ENCODE measurements at regions not wholly inside any gene's neighbourhood (a gene's known extent, or its start where the extent isn't known, plus 50 kb on each side); places are given as distances from the start of the nearest gene placed in this dataset.

DNA sequence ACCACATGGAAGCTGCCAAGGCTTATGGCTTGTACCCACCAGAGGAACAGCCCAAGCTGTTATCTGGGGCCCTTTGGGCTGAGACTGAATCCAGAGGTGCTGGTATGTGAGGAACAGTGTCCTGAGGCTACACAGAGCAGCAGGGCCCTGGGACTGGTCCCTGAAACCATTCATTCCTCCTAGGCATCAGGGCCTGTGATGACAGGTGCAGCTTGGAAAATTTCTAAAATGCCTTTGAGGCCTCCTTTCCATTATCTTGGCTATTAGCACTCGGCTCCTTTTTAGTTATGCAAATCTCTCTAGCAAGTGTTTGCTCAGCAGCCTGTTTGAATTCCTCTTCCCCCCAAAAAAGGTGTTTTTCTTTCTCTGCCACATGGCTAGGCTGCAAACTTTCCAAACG is 1151.7 kb upstream of the LRRN3 start:
- no peaks in the 10 kb centered on the region for H3K9me3 ChIP-seq
- H3K27me3 ChIP-seq: no peaks in the 10 kb centered on the region
- H3K27ac ChIP-seq: no peak overlapping the region
- no peaks in the 10 kb centered on the region for H3K36me3 ChIP-seq
- no peak for DNase-seq
- TF ChIP-seq, protein P1, sequence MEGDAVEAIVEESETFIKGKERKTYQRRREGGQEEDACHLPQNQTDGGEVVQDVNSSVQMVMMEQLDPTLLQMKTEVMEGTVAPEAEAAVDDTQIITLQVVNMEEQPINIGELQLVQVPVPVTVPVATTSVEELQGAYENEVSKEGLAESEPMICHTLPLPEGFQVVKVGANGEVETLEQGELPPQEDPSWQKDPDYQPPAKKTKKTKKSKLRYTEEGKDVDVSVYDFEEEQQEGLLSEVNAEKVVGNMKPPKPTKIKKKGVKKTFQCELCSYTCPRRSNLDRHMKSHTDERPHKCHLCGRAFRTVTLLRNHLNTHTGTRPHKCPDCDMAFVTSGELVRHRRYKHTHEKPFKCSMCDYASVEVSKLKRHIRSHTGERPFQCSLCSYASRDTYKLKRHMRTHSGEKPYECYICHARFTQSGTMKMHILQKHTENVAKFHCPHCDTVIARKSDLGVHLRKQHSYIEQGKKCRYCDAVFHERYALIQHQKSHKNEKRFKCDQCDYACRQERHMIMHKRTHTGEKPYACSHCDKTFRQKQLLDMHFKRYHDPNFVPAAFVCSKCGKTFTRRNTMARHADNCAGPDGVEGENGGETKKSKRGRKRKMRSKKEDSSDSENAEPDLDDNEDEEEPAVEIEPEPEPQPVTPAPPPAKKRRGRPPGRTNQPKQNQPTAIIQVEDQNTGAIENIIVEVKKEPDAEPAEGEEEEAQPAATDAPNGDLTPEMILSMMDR (IDR thresholded peaks at IDR 0.05): no peak
- TF ChIP-seq POLR2A (IDR thresholded peaks at IDR 0.05): no peak
- intact Hi-C loops (cut with DNase I; ENCODE audit: low total_unique reads): no loop called here
- no peak overlapping the region for H3K4me3 ChIP-seq
- no peaks in the 10 kb centered on the region for H3K4me1 ChIP-seq

DNA sequence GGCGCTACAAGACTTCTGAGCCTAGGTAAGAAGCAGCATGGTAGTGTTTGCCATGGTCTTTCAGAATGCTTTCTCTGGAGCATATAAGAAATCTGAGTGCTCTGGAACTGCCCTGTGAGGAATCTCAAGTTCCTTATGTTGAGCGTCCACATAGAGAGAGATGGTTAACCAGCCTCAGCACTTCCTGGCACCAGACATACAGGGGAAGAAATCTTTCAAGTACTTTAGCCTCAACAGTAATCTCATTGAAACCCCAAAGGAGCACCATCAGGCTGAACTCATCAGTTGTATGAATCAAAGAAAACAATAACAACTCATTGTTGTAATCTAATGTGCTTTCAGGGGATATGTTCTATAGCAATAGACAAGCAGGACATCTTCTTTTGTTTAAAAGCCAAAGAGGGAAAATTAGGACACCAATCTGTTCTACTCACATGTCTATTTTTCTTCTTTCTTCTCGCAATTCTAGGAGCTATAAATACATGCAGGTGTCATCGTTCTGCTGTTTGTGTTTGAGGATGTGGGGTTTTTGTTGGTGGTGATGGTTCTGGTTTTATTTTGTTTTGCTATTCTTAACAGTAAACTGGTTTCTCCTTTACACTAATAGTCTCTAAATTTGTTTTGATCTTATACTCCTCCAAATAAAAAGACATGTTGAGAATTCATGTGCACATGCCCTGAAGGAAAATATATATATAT is 1145.0 kb upstream of the LRRN3 start:
- Histone ChIP-seq H3K36me3 (no peaks in the 10 kb centered on the region), H3K27ac (no peak overlapping the region), H3K27me3 (no peaks in the 10 kb centered on the region), H3K9me3 (no peaks in the 10 kb centered on the region), H3K4me3 (no peak overlapping the region), H3K4me1 (no peaks in the 10 kb centered on the region)
- TF ChIP-seq, protein P1 (IDR thresholded peaks at IDR 0.05): no peak
- no peak for TF ChIP-seq POLR2A (IDR thresholded peaks at IDR 0.05)
- no peak for DNase-seq
- intact Hi-C loops (cut with DNase I; ENCODE audit: low total_unique reads): no loop called here

DNA sequence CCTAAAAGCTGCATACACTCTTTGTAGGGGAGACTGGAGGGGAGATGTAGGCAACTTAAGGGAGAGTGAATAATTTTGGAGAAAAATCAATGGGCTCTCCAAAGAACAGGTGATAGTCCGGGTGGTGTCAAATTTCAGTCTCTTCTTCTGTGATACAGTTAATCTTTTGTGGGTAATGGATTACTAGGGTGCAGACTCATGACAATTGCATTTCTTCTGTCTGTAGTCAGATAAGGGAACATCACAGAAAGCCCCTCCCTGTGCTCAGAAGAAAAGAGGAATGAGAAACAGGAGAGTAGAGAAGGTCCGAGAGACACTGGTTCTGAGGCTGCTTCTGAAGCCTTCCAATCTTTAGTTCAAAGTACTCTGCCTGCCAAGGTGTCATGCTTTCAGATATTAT is 1140.7 kb upstream of the LRRN3 start:
- DNase-seq: no peak
- H3K27ac ChIP-seq: no peak overlapping the region
- H3K4me3 ChIP-seq: no peak overlapping the region
- H3K4me1 ChIP-seq: no peaks in the 10 kb centered on the region
- H3K27me3 ChIP-seq: no peaks in the 10 kb centered on the region
- intact Hi-C loops (cut with DNase I; ENCODE audit: low total_unique reads): no loop called here
- no peaks in the 10 kb centered on the region for H3K36me3 ChIP-seq
- no peak for TF ChIP-seq POLR2A (IDR thresholded peaks at IDR 0.05)
- TF ChIP-seq, protein P1 (IDR thresholded peaks at IDR 0.05): no peak
- no peaks in the 10 kb centered on the region for H3K9me3 ChIP-seq

DNA sequence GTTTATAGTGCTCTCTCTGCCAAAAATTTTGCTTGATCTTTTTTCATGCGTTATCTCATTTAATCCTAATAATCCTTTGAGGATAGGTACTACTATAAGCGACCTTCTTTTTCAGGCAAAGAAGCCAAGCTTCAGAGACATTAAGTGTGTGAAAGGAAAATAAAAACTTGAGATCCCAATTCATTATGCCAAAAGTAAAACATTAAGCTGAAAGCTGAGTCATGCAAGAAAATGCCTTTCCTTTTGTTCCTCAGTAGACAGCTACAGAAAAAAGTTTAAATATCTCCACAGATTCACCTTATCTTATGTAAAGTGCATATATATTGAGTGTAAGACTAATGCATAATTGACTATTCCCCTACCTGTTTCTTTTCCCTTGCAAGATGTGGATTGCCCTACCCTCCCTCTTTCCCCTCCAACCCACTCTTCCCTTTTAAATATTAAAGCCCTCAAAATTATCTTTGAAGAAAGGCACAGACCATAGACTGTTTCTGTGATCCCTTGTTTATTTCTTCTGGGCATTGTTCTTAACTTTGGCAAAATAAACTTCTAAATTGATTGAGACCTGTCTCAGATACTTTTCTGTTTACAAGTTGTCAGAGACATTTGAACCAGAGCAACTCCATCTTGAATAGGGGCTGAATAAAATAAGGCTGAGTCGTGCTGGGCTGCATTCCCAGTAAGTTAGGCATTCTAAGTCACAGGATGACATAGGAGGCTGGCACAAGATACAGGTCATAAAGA is 1139.9 kb upstream of the LRRN3 start:
- H3K4me1 ChIP-seq: no peaks in the 10 kb centered on the region
- TF ChIP-seq POLR2A (IDR thresholded peaks at IDR 0.05): no peak
- TF ChIP-seq, protein P1 (IDR thresholded peaks at IDR 0.05): no peak
- no peaks in the 10 kb centered on the region for H3K9me3 ChIP-seq
- H3K27ac ChIP-seq: no peak overlapping the region
- no peak overlapping the region for H3K4me3 ChIP-seq
- no peaks in the 10 kb centered on the region for H3K27me3 ChIP-seq
- intact Hi-C loops (cut with DNase I; ENCODE audit: low total_unique reads): no loop called here
- DNase-seq: no peak
- H3K36me3 ChIP-seq: no peaks in the 10 kb centered on the region

DNA sequence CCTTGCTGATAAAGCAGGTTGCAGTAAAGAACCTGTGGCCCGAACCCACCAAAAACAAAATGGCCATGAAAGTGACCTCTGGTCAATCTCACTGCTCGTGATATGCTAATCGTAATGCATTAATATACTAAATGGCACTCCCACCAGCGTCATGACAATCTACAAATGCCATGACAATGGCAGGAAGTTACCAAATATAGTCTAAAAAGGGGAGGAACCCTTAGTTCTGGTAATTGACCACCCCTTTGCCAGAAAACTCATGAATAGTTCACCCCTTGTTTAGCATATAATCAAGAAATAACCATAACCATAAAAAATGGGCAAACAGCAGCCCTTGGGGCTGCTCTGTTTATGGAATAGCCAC is 1139.4 kb upstream of the LRRN3 start:
- intact Hi-C loops (cut with DNase I; ENCODE audit: low total_unique reads): no loop called here
- Histone ChIP-seq H3K27me3 (no peaks in the 10 kb centered on the region), H3K36me3 (no peaks in the 10 kb centered on the region), H3K27ac (no peak overlapping the region), H3K4me3 (no peak overlapping the region), H3K4me1 (no peaks in the 10 kb centered on the region), H3K9me3 (no peaks in the 10 kb centered on the region)
- TF ChIP-seq POLR2A (IDR thresholded peaks at IDR 0.05): no peak
- TF ChIP-seq, protein P1 (IDR thresholded peaks at IDR 0.05): no peak
- no peak for DNase-seq

All from uterus (tissue), 3 donors.